A673 (cell line): ENCODE measurements at regions not wholly inside any gene's neighbourhood (a gene's known extent, or its start where the extent isn't known, plus 50 kb on each side); places are given as distances from the start of the nearest gene placed in this dataset.

ENCODE experiments used
- BruUV-seq: library from RNA; stranded (reverse); fragments of 400-500 nt; replicated peaks from 2 replicates; lab custom pipeline; 2021; lab: Mats Ljungman, UMichigan
- CTCF ChIA-PET: fragments of 300-600 bp; sonication (Branson Sonifier 250); formaldehyde crosslinking; loops from one replicate; lab custom pipeline; 2022; ENCODE audit warnings: antibody characterized with exemption; lab: Charles Lee
- POLR2A ChIA-PET: fragments of 300-600 bp; sonication (Branson Sonifier 250); formaldehyde crosslinking; loops from one replicate; lab custom pipeline; 2022; ENCODE audit warnings: antibody characterized with exemption; ENCODE audit not compliant: low non-redundant PET; lab: Charles Lee
- DNase-seq: peaks from one replicate; pipeline ENCODE4 v3.0.0-alpha.2; 2015; ENCODE audit warnings: low spot score
- H3K27ac ChIP-seq: fragments of 200-600 bp; sonication (generic); 2 replicates; pipeline ENCODE4 v1.5.1; 2016; ENCODE audit warnings: mixed run types, low read depth, mild to moderate bottlenecking, mixed read lengths, antibody characterized with exemption, low read length; ENCODE audit not compliant: poor library complexity, severe bottlenecking
- H3K27me3 ChIP-seq: fragments of 200-600 bp; sonication (generic); replicated peaks from 2 replicates; pipeline ENCODE4 v1.6.1; 2017; ENCODE audit warnings: mixed run types, low read depth, mild to moderate bottlenecking, mixed read lengths, antibody characterized with exemption, low read length; ENCODE audit not compliant: insufficient read depth, poor library complexity
- H3K36me3 ChIP-seq: fragments of 200-600 bp; sonication (generic); 2 replicates; pipeline ENCODE4 v1.6.1; 2016; ENCODE audit warnings: mixed run types, mild to moderate bottlenecking, mixed read lengths, antibody characterized with exemption, low read length; ENCODE audit not compliant: insufficient read depth, poor library complexity, severe bottlenecking
- H3K4me1 ChIP-seq: fragments of 200-600 bp; sonication (generic); 2 replicates; pipeline ENCODE4 v1.6.1; 2017; ENCODE audit warnings: mixed run types, mild to moderate bottlenecking, mixed read lengths, antibody characterized with exemption, low read length; ENCODE audit not compliant: insufficient read depth, poor library complexity, severe bottlenecking
- H3K4me3 ChIP-seq: fragments of 200-600 bp; sonication (generic); 2 replicates; pipeline ENCODE4 v1.5.1; 2016; ENCODE audit warnings: low read depth, mixed run types, mild to moderate bottlenecking, mixed read lengths, low read length; ENCODE audit not compliant: poor library complexity, severe bottlenecking
- H3K9me3 ChIP-seq: fragments of 200-600 bp; sonication (generic); 2 replicates; pipeline ENCODE4 v1.6.1; 2016; ENCODE audit warnings: mixed run types, low read depth, mild to moderate bottlenecking, mixed read lengths, antibody characterized with exemption, low read length; ENCODE audit not compliant: poor library complexity, severe bottlenecking
- EZH2 ChIP-seq: fragments of 200-600 bp; sonication (generic); IDR thresholded peaks from 2 replicates; pipeline ENCODE4 v1.6.1; 2017; ENCODE audit warnings: borderline replicate concordance, low read depth, mild to moderate bottlenecking, mixed read lengths, antibody characterized with exemption, low read length; ENCODE audit not compliant: poor library complexity, severe bottlenecking
- intact Hi-C: fragments of 100-400 bp; cut with micrococcal nuclease; formaldehyde crosslinking; loops from one replicate; pipeline ENCODE4 v1.10.0; 2022; ENCODE audit not compliant: unreplicated experiment
- TF ChIP-seq, protein P1 (sequence below): fragments of 300-800, 200-600 bp; sonication (generic); conservative IDR thresholded peaks from 2 replicates; pipeline ENCODE4 v1.5.1; 2017; ENCODE audit warnings: low read depth, mild to moderate bottlenecking, antibody characterized with exemption, low read length, moderate library complexity, mixed read lengths

DNA sequence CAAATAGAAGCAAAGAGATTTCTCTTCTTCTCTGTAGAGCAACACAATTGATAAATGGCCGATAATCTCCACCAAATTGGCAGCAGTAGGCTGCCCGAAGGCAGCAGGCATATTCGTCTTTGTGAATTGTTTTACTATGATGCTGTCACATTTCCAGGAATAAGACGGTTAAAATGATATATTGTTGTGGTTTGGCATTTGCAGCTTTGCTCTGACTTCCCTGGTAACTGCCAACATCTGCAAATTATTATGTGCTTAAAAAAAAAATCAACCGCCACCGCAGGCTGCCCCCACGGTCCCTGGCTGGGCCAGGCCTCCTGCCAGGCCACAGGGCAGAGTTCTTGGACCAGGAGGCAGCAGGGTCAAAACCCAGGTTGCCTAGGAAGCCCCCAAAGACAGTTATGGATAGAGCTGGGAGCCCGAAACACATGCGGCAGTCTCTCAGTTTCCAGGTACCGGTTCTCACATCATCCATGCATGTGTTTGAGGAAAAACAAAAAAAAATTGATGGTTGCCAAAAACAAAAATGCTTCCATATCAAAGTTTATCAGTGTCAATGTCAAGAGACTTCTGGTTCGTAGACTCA, 179.3 kb downstream of the ETS2 start:
- H3K4me1 ChIP-seq = peaks cover 46% of the 10 kb centered on the region
- no TSS peak for BruUV-seq
- TF ChIP-seq, protein P1, sequence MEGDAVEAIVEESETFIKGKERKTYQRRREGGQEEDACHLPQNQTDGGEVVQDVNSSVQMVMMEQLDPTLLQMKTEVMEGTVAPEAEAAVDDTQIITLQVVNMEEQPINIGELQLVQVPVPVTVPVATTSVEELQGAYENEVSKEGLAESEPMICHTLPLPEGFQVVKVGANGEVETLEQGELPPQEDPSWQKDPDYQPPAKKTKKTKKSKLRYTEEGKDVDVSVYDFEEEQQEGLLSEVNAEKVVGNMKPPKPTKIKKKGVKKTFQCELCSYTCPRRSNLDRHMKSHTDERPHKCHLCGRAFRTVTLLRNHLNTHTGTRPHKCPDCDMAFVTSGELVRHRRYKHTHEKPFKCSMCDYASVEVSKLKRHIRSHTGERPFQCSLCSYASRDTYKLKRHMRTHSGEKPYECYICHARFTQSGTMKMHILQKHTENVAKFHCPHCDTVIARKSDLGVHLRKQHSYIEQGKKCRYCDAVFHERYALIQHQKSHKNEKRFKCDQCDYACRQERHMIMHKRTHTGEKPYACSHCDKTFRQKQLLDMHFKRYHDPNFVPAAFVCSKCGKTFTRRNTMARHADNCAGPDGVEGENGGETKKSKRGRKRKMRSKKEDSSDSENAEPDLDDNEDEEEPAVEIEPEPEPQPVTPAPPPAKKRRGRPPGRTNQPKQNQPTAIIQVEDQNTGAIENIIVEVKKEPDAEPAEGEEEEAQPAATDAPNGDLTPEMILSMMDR = no peak
- TF ChIP-seq EZH2 = no peak
- H3K27me3 ChIP-seq = no peaks in the 10 kb centered on the region
- H3K9me3 ChIP-seq = no peaks in the 10 kb centered on the region
- ChIA-PET POLR2A (interaction anchor here (0.7 to 0.8 kb wide), 2 partner anchors 142 to 175 kb away, joined by 3 read pairs; no protein-coding TSS in a partner anchor), CTCF (no interaction called here)
- no peaks in the 10 kb centered on the region for H3K36me3 ChIP-seq
- peak; percentile 36 for DNase-seq
- intact Hi-C loops = no loop called here
- H3K27ac ChIP-seq = peak overlapping the region; percentile 53
- no peak overlapping the region for H3K4me3 ChIP-seq

GRCh38 chr21:38984568-38984967, 178.8 kb downstream of the ETS2 start:
- Histone ChIP-seq H3K4me3 (no peak overlapping the region), H3K27me3 (no peaks in the 10 kb centered on the region), H3K4me1 (peaks cover 41% of the 10 kb centered on the region), H3K9me3 (no peaks in the 10 kb centered on the region), H3K27ac (peak overlapping the region; percentile 33), H3K36me3 (no peaks in the 10 kb centered on the region)
- ChIA-PET CTCF (no interaction called here), POLR2A (interaction anchor here (0.7 to 0.8 kb wide), 2 partner anchors 143 to 175 kb away, joined by 3 read pairs; no protein-coding TSS in a partner anchor)
- no peak for DNase-seq
- intact Hi-C loops = no loop called here
- TF ChIP-seq EZH2 = no peak
- TF ChIP-seq, protein P1 = no peak
- BruUV-seq = no TSS peak

- Histone ChIP-seq H3K4me3 (no peak overlapping the region), H3K36me3 (no peaks in the 10 kb centered on the region), H3K9me3 (no peaks in the 10 kb centered on the region), H3K4me1 (peaks cover 37% of the 10 kb centered on the region), H3K27ac (no peak overlapping the region), H3K27me3 (no peaks in the 10 kb centered on the region)
- intact Hi-C loops = no loop called here
- no TSS peak for BruUV-seq
- TF ChIP-seq EZH2 = no peak
- TF ChIP-seq, protein P1 = no peak
- ChIA-PET CTCF (no interaction called here), POLR2A (no interaction called here)
- DNase-seq = no peak
Measured at GRCh38 chr21:38983560-38983959, 177.8 kb downstream of the ETS2 start.
